Fibroblast of pulmonary artery (primary cell): ENCODE measurements at regions not wholly inside any gene's neighbourhood (a gene's known extent, or its start where the extent isn't known, plus 50 kb on each side); places are given as distances from the start of the nearest gene placed in this dataset.

Experiments used
- DNase-seq: peaks from one replicate; pipeline ENCODE4 v3.0.0-alpha.2; 2010; ENCODE audit warnings: low read depth
- H3K4me3 ChIP-seq: replicated peaks from 2 replicates; pipeline ENCODE4 v1.5.1; 2011; ENCODE audit warnings: low read depth, mild to moderate bottlenecking, control low read depth, low read length, moderate library complexity
- TF ChIP-seq, protein P1 (sequence below): IDR thresholded peaks from 2 replicates; pipeline ENCODE4 v1.5.1; 2011; ENCODE audit warnings: mild to moderate bottlenecking, control low read depth, low read length, inconsistent platforms; ENCODE audit errors: missing control alignments

DNA sequence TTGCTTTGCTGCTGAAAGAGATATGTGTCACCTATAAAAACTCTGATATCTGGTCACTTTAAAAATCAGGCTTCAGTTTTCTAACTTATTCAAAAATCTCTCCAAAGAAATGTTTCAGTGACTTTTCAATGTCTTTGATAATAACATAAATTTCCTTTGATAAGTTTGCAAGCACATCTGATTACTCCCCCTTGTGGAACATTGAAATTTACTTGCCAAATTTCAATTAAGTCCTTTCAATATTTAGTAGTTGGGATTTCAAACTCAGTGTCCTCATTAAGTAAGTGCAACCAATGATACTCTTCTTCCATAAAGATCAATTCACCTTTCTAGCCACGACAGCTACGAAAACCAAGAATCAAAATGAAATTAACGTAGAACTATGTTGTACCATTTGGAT lies 151.3 kb upstream of the FAM47C start:
- TF ChIP-seq, protein P1, sequence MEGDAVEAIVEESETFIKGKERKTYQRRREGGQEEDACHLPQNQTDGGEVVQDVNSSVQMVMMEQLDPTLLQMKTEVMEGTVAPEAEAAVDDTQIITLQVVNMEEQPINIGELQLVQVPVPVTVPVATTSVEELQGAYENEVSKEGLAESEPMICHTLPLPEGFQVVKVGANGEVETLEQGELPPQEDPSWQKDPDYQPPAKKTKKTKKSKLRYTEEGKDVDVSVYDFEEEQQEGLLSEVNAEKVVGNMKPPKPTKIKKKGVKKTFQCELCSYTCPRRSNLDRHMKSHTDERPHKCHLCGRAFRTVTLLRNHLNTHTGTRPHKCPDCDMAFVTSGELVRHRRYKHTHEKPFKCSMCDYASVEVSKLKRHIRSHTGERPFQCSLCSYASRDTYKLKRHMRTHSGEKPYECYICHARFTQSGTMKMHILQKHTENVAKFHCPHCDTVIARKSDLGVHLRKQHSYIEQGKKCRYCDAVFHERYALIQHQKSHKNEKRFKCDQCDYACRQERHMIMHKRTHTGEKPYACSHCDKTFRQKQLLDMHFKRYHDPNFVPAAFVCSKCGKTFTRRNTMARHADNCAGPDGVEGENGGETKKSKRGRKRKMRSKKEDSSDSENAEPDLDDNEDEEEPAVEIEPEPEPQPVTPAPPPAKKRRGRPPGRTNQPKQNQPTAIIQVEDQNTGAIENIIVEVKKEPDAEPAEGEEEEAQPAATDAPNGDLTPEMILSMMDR = no peak
- no peak overlapping the region for H3K4me3 ChIP-seq
- DNase-seq = peak; percentile 3

DNA sequence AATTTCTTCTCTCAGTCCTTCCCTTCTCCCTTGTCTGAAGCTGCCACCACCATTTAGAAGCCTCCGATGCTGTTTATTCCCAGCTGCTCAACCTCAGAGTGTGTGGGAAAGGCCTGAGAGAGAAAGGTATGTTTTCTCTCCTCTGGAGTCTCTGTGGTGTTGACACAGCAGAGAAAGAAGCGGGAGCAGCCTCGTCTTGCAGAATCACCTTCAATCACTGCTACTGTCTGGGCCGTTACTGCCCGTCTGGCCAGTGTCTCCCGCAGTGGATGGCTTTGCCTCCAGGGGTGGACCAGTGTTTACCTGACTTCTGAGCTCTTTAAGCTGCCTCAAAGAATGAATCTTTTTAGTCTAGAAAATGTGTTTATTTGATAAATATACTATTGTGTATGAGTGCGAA lies 148.9 kb upstream of the FAM47C start:
- TF ChIP-seq, protein P1 = no peak
- DNase-seq = no peak
- H3K4me3 ChIP-seq = no peak overlapping the region

DNA sequence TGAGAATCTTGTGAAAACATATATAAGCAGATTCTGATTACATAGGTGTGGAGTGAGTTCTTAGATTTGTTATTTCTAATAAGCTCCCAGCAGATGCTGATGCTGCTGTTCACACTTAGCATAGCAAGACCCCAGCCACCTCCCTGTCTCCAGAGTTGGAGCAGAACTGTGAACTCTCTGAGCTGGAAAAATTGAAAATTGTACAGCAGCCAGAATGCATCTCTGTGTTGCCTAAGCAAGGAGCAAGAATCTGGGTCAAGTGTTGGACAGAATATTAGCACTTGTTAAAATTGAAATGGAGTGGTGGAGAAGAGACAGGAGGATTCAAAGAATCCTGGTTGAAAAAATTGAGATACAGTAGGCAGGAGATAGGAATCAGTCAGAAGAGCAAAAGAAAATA lies 146.6 kb upstream of the FAM47C start:
- TF ChIP-seq, protein P1 = no peak
- DNase-seq = no peak
- no peak overlapping the region for H3K4me3 ChIP-seq

DNA sequence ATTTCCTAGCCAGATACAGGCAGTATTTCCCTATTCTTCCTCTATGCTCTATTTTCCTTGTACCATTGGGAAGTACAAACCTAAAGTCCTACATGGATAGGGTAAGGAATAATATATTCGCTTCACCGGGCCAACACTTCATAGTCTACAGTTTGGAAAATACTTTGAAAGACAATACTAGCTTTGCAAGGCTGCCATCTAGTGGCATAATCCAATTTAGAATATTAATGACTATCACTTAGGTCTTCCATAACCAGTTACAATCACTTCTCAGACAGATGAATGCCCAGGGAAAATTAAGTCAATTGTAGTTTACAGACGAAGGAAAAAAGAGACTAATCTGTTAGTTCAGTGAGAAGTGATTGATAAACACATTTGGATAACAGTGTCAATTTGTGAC lies 141.0 kb upstream of the FAM47C start:
- TF ChIP-seq, protein P1 = peak; percentile 41
- DNase-seq = peak; percentile 33
- no peak overlapping the region for H3K4me3 ChIP-seq

DNA sequence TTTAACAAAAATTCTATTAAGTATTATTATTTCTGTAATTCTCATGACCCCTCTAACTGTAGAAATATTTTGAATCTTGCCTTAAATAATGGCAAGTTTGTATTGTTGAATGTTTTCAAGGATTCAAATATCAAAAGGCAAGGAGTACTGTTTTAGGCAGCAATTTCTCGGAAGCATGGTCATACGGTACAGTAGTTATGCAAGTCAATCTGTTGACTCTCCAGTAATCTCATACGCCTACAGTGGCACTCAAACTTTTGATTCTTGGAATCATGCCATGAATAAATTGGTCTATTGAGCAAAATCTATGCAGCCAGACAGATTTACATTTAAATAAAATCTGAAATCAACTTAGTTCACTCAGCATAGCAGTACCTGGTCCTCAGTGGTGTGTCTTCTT lies 139.6 kb upstream of the FAM47C start:
- TF ChIP-seq, protein P1 = no peak
- DNase-seq = no peak
- H3K4me3 ChIP-seq = no peak overlapping the region

DNA sequence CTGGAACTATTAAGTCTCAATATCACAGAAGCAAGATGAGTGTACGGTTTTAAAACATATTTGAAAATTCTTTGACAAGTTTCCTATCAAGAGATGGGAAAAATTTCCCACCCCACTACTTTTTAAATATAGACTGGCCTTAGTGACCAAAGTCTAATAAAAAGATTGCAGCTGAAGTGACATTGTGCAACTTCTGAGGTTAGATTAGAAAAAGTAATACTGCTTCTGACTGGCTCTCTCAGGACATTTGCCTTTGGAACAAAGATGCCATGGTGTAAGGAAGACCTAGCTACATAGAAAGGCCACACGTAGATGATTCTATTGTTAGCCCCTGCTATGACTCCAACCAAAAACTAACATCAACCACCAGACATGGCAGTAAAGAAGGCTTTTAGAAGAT lies 138.7 kb upstream of the FAM47C start:
- TF ChIP-seq, protein P1 = no peak
- no peak for DNase-seq
- H3K4me3 ChIP-seq = no peak overlapping the region

DNA sequence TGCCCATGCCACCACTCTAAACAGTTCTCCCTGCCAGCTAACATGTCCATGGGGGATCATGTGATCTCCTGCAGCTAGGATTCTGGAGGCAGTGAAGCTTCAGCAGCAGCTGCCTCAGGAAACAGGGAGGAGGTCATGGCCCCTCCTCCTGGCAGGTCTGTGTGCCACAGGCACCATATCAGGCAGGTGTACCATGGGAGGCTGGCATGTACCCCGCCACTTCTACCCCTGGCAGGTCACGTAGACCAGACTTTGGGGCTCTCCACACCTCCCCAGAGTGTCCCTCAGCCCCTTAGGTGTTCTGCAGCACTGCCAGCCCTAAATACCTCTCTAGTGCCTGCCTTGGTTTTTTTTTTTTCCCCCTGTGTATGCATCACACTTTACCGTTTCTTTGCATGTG lies 110.5 kb upstream of the FAM47C start:
- TF ChIP-seq, protein P1 = no peak
- DNase-seq = no peak
- no peak overlapping the region for H3K4me3 ChIP-seq
